ENCODE measurements at regions not wholly inside any gene's neighbourhood (a gene's known extent, or its start where the extent isn't known, plus 50 kb on each side); places are given as distances from the start of the nearest gene placed in this dataset.

GRCh38 chr9:1231998-1232919 lies 182.1 kb downstream of the DMRT2 start:
- TF ChIP-seq, protein P1, sequence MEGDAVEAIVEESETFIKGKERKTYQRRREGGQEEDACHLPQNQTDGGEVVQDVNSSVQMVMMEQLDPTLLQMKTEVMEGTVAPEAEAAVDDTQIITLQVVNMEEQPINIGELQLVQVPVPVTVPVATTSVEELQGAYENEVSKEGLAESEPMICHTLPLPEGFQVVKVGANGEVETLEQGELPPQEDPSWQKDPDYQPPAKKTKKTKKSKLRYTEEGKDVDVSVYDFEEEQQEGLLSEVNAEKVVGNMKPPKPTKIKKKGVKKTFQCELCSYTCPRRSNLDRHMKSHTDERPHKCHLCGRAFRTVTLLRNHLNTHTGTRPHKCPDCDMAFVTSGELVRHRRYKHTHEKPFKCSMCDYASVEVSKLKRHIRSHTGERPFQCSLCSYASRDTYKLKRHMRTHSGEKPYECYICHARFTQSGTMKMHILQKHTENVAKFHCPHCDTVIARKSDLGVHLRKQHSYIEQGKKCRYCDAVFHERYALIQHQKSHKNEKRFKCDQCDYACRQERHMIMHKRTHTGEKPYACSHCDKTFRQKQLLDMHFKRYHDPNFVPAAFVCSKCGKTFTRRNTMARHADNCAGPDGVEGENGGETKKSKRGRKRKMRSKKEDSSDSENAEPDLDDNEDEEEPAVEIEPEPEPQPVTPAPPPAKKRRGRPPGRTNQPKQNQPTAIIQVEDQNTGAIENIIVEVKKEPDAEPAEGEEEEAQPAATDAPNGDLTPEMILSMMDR (IDR thresholded peaks at IDR 0.05), result no peak

DNA sequence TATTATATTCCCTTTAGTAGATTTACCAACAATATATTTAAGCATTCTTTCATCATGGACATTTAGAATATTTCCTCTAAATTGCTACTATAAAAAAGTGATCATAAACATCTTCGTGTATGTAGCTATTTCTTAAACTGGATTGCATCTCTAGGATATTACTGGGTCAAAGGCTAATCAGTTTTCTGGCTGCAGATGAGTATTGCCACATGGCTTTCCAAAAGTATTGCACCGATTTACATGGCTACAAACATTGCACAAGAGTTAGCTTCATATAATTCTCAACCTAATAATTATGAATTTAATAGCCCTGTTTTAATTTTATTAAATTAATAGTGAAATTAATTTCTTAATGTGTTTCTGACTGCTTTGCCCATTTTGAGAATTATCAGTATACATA lies 183.4 kb downstream of the DMRT2 start:
- TF ChIP-seq, protein P1 (IDR thresholded peaks at IDR 0.05), result no peak

GRCh38 chr9:1235650-1236049 lies 185.5 kb downstream of the DMRT2 start:
- TF ChIP-seq, protein P1 (IDR thresholded peaks at IDR 0.05), result no peak

- TF ChIP-seq, protein P1 (IDR thresholded peaks at IDR 0.05), result no peak
Measured at GRCh38 chr9:1236061-1236460, 185.9 kb downstream of the DMRT2 start.

DNA sequence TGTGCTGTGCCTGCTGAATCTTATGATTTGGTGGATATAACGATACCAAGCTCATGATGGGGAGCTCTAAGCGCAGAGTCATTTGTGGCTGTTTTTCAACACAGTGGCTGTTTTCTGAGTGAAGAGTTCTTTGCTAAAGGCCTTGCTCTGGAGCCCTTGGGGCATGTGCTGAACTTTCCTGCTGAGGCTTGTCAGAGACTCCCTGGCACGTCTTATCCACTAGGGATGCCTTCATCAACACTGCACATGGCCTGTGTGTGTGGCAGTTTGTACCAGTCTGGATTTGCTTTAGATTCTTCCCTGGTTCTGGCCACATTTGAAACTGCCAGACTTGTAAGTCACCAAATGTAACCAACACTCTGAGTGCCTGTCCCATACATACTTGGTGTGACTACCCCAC lies 188.2 kb downstream of the DMRT2 start:
- TF ChIP-seq, protein P1 (IDR thresholded peaks at IDR 0.05), result no peak

GRCh38 chr9:1248743-1249142 lies 198.6 kb downstream of the DMRT2 start:
- TF ChIP-seq, protein P1 (IDR thresholded peaks at IDR 0.05), result no peak

- TF ChIP-seq, protein P1 (IDR thresholded peaks at IDR 0.05), result no peak
Measured at GRCh38 chr9:1253064-1253979, 203.2 kb downstream of the DMRT2 start.
